Fibroblast of lung (primary cell): ENCODE measurements at regions not wholly inside any gene's neighbourhood (a gene's known extent, or its start where the extent isn't known, plus 50 kb on each side); places are given as distances from the start of the nearest gene placed in this dataset.

Experiments used
- CTCF ChIP-seq, 2 donors: IDR thresholded peaks in 1 of 2; conservative IDR thresholded peaks in 1 of 2; 1 replicate in 1 of 2; 2 replicates in 1 of 2; pipeline ENCODE4 v1.5.1; 2011 to 2012; ENCODE audit warnings: low read length in 2 of 2, control low read depth in 1 of 2, inconsistent platforms in 1 of 2, low read depth in 1 of 2, mild to moderate bottlenecking in 1 of 2
- EZH2 ChIP-seq: IDR thresholded peaks from 2 replicates; pipeline ENCODE4 v1.5.1; 2012; ENCODE audit warnings: low read length, control low read depth, mild to moderate bottlenecking; ENCODE audit errors: missing control alignments

GRCh38 chrX:56114437-56114787, 117.7 kb upstream of the KLF8 start:
- TF ChIP-seq CTCF (conservative IDR thresholded peaks at IDR 0.05 in 1 of 2, IDR thresholded peaks at IDR 0.05 in 1 of 2; ENCODE audit: low read depth in 1 of 2, low read length in 2 of 2) (no peak), EZH2 (no peak)
